Activated naive CD8-positive, alpha-beta T cell treated with anti-CD3 and anti-CD28 coated beads, Interleukin-2, amount 50 U/mL, for 24 hours (primary cell): ENCODE measurements at regions not wholly inside any gene's neighbourhood (a gene's known extent, or its start where the extent isn't known, plus 50 kb on each side); places are given as distances from the start of the nearest gene placed in this dataset.
"Not testable (repeated sequence)": the region's sequence is repeated elsewhere in the genome, so short reads cannot be mapped to it uniquely, and the experiment has no call there.

Experiments used
- ATAC-seq: fragments of 150-1000 bp; cut with Tn5 transposase; one replicate; pipeline ENCODE4 v1.10.0; 2021
- DNase-seq: peaks from one replicate; pipeline ENCODE4 v3.0.0; 2021
- H3K27ac Mint-ChIP-seq: one replicate; pipeline ENCODE4 v1.8.0; 2021; ENCODE audit warnings: mild to moderate bottlenecking, mixed read lengths
- H3K27me3 Mint-ChIP-seq: one replicate; pipeline ENCODE4 v1.8.0; 2021; ENCODE audit warnings: mixed read lengths
- H3K36me3 Mint-ChIP-seq: one replicate; pipeline ENCODE4 v1.8.0; 2021; ENCODE audit warnings: low read depth, mixed read lengths
- H3K4me1 Mint-ChIP-seq: one replicate; pipeline ENCODE4 v1.8.0; 2021; ENCODE audit warnings: mixed read lengths
- H3K4me3 Mint-ChIP-seq: one replicate; pipeline ENCODE4 v1.8.0; 2021; ENCODE audit warnings: mild to moderate bottlenecking, moderate library complexity, mixed read lengths
- H3K9me3 Mint-ChIP-seq: one replicate; pipeline ENCODE4 v1.8.0; 2021; ENCODE audit warnings: mixed read lengths

DNA sequence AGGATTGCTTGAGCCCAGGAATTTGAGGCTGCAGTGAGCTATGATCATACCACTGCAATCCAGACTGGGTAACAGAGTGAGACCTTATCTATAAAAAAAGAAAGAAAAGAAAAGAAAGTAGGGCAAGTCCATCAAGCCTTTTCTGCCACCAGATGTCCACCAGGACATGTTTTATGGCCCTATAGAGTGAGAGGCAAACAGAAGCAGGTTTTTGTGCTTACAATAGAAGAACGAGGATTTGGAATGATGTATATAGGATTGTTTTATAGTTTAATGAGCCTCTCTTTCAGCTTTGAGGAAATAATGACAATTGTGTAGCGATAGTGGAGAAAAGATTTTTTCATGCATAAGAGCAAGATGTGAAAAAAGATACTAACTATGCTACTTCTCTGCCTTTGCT lies 480.5 kb downstream of the KLF12 start:
- no peaks in the 10 kb centered on the region for H3K4me1 Mint-ChIP-seq
- no peaks in the 10 kb centered on the region for H3K27me3 Mint-ChIP-seq
- no peak for ATAC-seq

GRCh38 chr13:73647417-73647816 lies 486.8 kb downstream of the KLF12 start:
- Mint-ChIP-seq H3K4me1 (no peaks in the 10 kb centered on the region), H3K36me3 (no peaks in the 10 kb centered on the region), H3K27ac (no peak overlapping the region), H3K9me3 (peaks cover 4% of the 10 kb centered on the region), H3K4me3 (no peak overlapping the region), H3K27me3 (no peaks in the 10 kb centered on the region)
- ATAC-seq: no peak
- no peak for DNase-seq

More for the DNA sequence above, 480.5 kb downstream of the KLF12 start:
- Mint-ChIP-seq H3K36me3 (no peaks in the 10 kb centered on the region), H3K4me3 (no peak overlapping the region), H3K9me3 (no peaks in the 10 kb centered on the region), H3K27ac (no peak overlapping the region)
- DNase-seq: no peak

- H3K4me1 Mint-ChIP-seq, DNase-seq, H3K27me3 Mint-ChIP-seq, H3K27ac Mint-ChIP-seq, H3K4me3 Mint-ChIP-seq, H3K36me3 Mint-ChIP-seq, H3K9me3 Mint-ChIP-seq, ATAC-seq: not testable (repeated sequence)
Measured at GRCh38 chr13:73640476-73641179, 493.6 kb downstream of the KLF12 start.

DNA sequence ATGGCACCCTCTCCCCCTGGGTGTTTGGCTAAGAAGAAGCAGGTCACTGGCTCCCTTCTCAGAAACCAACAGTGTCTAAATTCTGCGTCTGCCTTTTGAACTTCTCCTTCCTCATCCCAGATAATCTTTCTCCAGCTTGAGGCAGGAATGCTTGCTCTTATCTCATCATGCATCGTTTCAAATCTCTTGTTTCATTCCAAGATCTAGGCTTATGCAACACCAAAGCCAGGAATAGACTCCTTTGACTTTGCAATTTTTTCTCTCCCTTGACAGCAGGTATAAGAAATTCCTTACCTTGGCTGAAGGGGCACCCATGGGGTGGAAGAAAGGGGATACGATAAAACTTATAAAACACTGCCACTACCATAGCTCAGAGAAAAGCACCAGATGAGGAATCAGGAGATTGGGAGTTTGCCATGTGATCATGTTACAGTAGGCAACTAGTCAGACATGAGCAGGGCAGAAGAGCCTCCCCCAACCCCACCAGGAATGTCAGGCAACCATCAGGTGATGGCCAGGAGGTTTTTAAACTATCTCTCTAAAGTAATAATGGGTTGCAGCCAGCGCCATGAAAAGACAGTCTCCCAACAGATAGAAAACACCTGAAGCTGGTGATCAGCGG lies 498.9 kb downstream of the KLF12 start:
- Mint-ChIP-seq H3K4me1 (no peaks in the 10 kb centered on the region), H3K27me3 (peaks cover 4% of the 10 kb centered on the region), H3K9me3 (peaks cover 1% of the 10 kb centered on the region), H3K4me3 (no peak overlapping the region), H3K36me3 (no peaks in the 10 kb centered on the region), H3K27ac (no peak overlapping the region)
- ATAC-seq (no peak), DNase-seq (no peak)

DNA sequence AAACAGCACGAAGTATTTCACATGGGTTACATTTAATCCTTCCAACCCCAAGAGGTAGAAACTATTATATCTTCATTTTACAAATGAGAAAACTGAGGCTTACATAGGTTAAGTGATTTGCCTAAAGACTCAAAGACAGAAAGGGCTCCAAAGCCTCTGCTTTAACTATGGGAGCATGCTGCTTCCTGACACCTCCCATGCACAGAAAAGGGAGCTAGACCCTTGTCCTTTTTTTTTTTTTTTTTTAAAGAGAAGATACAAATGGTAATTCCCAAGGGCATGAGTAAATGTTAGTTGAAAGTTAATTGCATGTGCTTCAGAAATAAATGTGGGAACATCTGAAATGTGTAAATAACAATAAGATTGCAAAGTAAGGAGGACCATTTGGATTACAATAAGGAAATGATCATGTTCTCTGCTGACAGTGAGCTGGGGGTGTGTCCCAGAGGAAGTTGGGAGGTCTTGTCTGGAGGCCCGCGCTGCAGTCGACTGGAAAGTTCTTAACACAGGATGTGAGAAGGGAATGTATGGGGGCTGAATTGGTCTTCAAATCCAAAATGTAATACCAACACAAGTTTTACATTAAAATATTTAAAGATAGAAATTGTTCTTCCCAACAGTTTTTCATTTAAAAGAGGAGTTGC lies 500.3 kb downstream of the KLF12 start:
- Mint-ChIP-seq H3K4me1 (no peaks in the 10 kb centered on the region), H3K4me3 (no peak overlapping the region), H3K27me3 (peaks cover 2% of the 10 kb centered on the region), H3K9me3 (no peaks in the 10 kb centered on the region), H3K36me3 (no peaks in the 10 kb centered on the region), H3K27ac (no peak overlapping the region)
- no peak for ATAC-seq
- no peak for DNase-seq

DNA sequence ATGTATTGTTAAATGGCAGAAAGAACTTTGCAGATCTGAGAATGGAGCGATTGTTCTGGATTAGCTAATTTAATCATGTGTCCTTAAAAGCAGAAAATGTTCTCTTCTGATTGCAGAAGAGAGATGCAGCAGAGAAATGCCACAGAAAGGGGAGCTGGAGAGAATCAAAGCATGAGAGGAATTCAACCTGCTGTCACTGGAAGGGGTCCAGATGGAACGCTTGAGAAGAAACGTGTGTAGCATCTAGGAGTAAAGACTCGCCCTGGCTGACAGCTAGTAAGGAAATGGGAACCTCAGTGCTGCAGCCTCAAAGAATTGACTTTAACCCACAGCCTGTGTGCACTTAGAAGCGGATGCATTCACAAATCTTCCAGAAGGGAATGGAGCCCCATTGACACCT lies 502.8 kb downstream of the KLF12 start:
- ATAC-seq: no peak
- no peak for DNase-seq
- Mint-ChIP-seq H3K27me3 (no peaks in the 10 kb centered on the region), H3K4me3 (no peak overlapping the region), H3K36me3 (no peaks in the 10 kb centered on the region), H3K4me1 (peaks cover 2% of the 10 kb centered on the region), H3K27ac (no peak overlapping the region), H3K9me3 (no peaks in the 10 kb centered on the region)

DNA sequence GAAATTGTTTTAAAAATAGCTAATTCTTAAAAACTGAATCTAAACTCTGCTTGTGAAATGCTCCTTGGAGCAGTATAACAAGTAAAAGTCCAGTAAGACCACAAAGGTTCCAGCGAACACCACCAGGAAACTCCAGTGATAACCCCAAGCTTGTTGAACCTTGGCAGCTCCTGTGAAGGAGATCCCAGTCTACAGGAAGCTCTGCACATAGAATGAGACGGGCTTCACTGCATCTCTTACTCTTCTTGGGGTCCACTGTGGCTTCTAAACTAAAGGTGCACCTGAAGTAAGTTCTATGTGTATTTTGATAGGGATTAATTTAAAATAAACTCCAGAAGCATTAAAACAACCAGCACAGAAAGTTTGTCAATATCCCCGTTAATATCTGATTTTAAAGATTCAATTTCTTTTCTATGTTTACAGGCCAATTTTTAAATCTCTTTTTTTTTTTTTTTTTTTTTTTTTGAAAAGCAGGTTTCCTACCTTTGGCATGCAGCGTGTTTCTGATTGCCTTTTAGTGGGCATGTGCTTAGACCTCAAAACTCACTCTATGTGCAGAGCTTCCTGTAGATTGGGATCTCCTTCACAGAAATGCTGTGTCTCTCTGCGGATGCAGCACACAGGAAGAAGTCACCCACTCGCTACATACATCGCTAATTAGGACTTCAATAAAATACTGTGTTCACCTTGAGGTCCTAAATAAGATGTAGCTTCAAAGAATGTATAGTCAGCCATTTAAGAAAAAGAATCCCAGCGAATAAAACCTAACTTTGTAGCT lies 508.5 kb downstream of the KLF12 start:
- peaks cover 27% of the 10 kb centered on the region for H3K4me1 Mint-ChIP-seq
- no peaks in the 10 kb centered on the region for H3K27me3 Mint-ChIP-seq
- H3K27ac Mint-ChIP-seq: no peak overlapping the region
- no peak overlapping the region for H3K4me3 Mint-ChIP-seq
- peak; percentile 65 for ATAC-seq
- H3K36me3 Mint-ChIP-seq: no peaks in the 10 kb centered on the region
- DNase-seq: no peak
- no peaks in the 10 kb centered on the region for H3K9me3 Mint-ChIP-seq

DNA sequence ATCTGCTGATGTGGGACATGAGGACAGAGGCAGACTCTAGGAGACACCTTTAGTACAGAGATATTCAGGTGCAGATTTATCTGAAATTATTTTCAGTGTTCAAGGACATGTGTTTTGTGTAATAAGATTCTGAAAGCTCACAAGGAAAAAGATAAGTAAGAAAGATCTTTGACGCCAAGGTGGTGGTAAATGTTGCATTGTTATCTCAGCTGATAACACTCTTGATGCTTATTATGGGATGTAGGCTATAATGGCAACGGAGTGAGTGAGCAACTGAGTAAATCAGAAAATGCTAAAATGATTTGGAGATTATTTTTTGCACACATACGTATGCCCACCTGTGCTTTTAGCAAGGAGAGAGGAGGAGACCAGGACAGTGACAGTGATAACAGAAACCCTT lies 510.9 kb downstream of the KLF12 start:
- H3K36me3 Mint-ChIP-seq: no peaks in the 10 kb centered on the region
- no peak overlapping the region for H3K27ac Mint-ChIP-seq
- no peaks in the 10 kb centered on the region for H3K9me3 Mint-ChIP-seq
- DNase-seq (no peak), ATAC-seq (no peak)
- no peaks in the 10 kb centered on the region for H3K27me3 Mint-ChIP-seq
- H3K4me3 Mint-ChIP-seq: no peak overlapping the region
- H3K4me1 Mint-ChIP-seq: peaks cover 27% of the 10 kb centered on the region

DNA sequence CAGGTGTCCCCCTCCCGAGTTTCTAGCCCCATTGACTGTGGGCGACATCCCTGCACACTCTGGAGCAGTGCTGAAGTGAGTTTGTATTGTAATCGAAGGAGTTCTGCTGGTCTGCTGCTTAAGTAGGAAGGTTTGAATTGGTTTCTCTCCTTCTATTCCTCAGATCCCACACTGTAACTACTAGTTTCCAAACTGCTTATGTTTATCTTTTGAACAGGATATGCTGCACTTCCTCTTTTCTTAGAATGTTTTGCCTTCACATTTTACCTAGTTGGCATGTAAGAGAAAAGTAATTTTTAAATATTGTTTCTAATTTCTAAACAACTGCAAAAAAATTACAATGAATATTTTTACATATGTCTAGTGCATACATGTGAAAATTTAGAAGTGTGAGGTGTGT lies 511.8 kb downstream of the KLF12 start:
- DNase-seq (no peak), ATAC-seq (no peak)
- peaks cover 27% of the 10 kb centered on the region for H3K4me1 Mint-ChIP-seq
- no peaks in the 10 kb centered on the region for H3K27me3 Mint-ChIP-seq
- H3K9me3 Mint-ChIP-seq: no peaks in the 10 kb centered on the region
- H3K4me3 Mint-ChIP-seq: no peak overlapping the region
- H3K36me3 Mint-ChIP-seq: no peaks in the 10 kb centered on the region
- H3K27ac Mint-ChIP-seq: no peak overlapping the region

DNA sequence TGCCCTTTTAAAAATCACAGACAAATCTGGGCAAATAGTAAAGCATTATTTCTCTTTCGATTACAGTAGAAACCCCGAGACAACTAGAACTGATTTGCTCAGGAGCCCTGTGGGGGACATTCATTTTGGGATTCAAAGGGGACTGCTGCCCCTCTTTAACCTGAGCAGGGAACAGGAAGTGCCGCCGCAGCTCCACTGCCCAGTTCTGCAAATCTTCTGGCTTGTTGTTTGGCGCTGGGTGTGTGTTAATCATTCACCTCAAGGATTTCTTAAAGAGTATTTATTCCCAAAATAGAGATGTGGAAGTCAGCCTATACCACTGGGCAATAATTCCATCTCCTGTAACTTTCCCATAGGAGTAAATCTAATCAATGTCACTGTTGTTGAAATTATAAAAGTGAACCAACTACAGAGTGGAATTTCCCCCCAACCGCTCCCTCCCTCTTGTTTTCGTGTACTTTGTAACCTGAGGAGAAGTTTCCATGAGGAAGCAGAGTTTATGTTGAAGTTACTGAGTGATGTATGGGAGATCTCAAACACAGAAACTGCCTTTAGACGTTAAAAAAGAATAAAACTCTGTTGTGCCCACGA lies 515.8 kb downstream of the KLF12 start:
- Mint-ChIP-seq H3K36me3 (no peaks in the 10 kb centered on the region), H3K27ac (no peak overlapping the region), H3K9me3 (no peaks in the 10 kb centered on the region), H3K4me3 (no peak overlapping the region), H3K4me1 (peaks cover 10% of the 10 kb centered on the region), H3K27me3 (no peaks in the 10 kb centered on the region)
- ATAC-seq (no peak), DNase-seq (no peak)

GRCh38 chr13:73616861-73617260 lies 517.3 kb downstream of the KLF12 start:
- Mint-ChIP-seq H3K4me3 (no peak overlapping the region), H3K4me1 (no peaks in the 10 kb centered on the region), H3K27ac (no peak overlapping the region), H3K27me3 (no peaks in the 10 kb centered on the region), H3K9me3 (no peaks in the 10 kb centered on the region), H3K36me3 (no peaks in the 10 kb centered on the region)
- ATAC-seq (no peak), DNase-seq (no peak)

GRCh38 chr13:73610799-73611592 lies 523.2 kb downstream of the KLF12 start:
- H3K9me3 Mint-ChIP-seq: no peaks in the 10 kb centered on the region
- ATAC-seq (no peak), DNase-seq (no peak)
- H3K36me3 Mint-ChIP-seq: no peaks in the 10 kb centered on the region
- H3K4me3 Mint-ChIP-seq: no peak overlapping the region
- H3K27me3 Mint-ChIP-seq: no peaks in the 10 kb centered on the region
- H3K4me1 Mint-ChIP-seq: no peaks in the 10 kb centered on the region
- no peak overlapping the region for H3K27ac Mint-ChIP-seq

DNA sequence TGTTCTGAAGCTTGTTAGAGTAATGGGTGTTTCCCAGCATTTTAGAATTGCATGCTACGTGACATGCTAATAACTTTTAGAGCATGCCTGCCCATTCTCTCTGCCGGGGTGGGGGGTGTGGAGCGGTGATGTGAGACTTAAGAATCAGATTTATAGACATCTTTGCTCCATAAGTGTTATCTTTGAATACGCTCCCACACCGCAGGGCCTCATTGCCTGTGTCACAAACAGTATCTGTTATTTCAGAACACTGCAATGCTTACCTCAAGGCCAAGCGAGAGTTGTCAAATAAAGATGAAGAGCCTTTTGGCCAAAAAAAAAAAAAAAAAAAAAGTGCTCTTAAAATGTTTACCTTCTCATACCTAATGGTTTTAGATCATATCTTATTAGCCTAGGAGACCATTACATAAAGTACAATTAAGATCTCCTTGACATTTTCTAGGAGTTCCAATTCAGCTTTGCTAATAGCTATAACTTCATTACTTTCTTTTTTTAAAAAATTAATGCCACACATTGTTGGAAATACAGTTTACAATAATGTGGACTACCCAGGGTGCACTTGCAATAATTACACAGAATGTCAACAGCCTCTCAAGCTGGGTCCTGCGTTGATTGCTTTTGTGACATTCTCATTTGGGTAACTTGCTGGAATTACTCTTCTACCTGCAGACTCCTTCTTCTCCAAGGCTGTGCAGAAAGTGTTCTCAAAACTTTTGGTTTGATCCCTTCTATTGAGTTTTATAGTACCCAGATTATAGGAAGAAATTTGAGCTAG lies 525.3 kb downstream of the KLF12 start:
- ATAC-seq (no peak), DNase-seq (no peak)
- peaks cover 6% of the 10 kb centered on the region for H3K9me3 Mint-ChIP-seq
- H3K4me1 Mint-ChIP-seq: no peaks in the 10 kb centered on the region
- H3K27me3 Mint-ChIP-seq: no peaks in the 10 kb centered on the region
- no peak overlapping the region for H3K4me3 Mint-ChIP-seq
- H3K36me3 Mint-ChIP-seq: no peaks in the 10 kb centered on the region
- no peak overlapping the region for H3K27ac Mint-ChIP-seq
